Stomach (tissue), 4 donors: ENCODE measurements at regions not wholly inside any gene's neighbourhood (a gene's known extent, or its start where the extent isn't known, plus 50 kb on each side); places are given as distances from the start of the nearest gene placed in this dataset.

Source experiments
- EP300 ChIP-seq: sonication (generic); formaldehyde crosslinking; IDR thresholded peaks from one replicate; pipeline ENCODE4 v1.6.1; 2017; ENCODE audit warnings: antibody characterized with exemption
- POLR2A ChIP-seq, 4 donors: fragments of 450-650 bp; IDR thresholded peaks; one replicate each; pipeline ENCODE4 v1.6.1; 2016; ENCODE audit warnings: antibody characterized with exemption in 4 of 4, control low read depth in 2 of 4, mild to moderate bottlenecking in 1 of 4, moderate library complexity in 1 of 4
- POLR2AphosphoS5 ChIP-seq, 3 donors: sonication (generic); formaldehyde crosslinking; IDR thresholded peaks; one replicate each; pipeline ENCODE4 v1.6.1; 2016; ENCODE audit warnings: antibody characterized with exemption in 3 of 3
- TF ChIP-seq, protein P1 (sequence below), 7 experiments: fragments of 450-650 bp in 4 of 7; fragments of 200-600 bp in 3 of 7; sonication (generic) in 3 of 7; IDR thresholded peaks; one replicate each; pipeline ENCODE4 v1.5.1; 2016 to 2019; ENCODE audit warnings: antibody characterized with exemption in 7 of 7, control low read depth in 2 of 7, mild to moderate bottlenecking in 1 of 7

DNA sequence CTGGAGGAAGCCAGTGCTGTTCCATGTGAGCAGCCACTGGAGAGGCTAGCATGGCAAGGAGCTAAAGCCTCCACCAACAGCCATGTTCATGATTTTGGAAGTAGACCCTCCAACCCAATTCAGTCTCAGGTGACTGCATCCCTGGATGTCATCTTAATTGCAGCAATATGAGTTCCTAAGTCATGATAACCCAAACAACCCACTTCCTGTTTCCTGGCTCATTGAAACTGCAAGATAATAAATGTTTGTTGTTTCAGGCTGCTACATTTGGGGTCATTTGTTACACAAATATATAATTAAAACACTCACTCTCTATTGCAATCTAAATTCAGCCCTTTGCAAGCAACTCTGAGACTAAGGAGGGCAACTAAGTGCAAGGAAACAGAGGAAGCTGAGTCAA is 62.4 kb upstream of the SLC24A5 start:
- TF ChIP-seq POLR2A (IDR thresholded peaks at IDR 0.05) (no peak), POLR2AphosphoS5 (IDR thresholded peaks at IDR 0.05) (no peak), EP300 (no peak)
- TF ChIP-seq, protein P1, sequence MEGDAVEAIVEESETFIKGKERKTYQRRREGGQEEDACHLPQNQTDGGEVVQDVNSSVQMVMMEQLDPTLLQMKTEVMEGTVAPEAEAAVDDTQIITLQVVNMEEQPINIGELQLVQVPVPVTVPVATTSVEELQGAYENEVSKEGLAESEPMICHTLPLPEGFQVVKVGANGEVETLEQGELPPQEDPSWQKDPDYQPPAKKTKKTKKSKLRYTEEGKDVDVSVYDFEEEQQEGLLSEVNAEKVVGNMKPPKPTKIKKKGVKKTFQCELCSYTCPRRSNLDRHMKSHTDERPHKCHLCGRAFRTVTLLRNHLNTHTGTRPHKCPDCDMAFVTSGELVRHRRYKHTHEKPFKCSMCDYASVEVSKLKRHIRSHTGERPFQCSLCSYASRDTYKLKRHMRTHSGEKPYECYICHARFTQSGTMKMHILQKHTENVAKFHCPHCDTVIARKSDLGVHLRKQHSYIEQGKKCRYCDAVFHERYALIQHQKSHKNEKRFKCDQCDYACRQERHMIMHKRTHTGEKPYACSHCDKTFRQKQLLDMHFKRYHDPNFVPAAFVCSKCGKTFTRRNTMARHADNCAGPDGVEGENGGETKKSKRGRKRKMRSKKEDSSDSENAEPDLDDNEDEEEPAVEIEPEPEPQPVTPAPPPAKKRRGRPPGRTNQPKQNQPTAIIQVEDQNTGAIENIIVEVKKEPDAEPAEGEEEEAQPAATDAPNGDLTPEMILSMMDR (IDR thresholded peaks at IDR 0.05) = no peak
